AG09319 (cell line): ENCODE measurements at regions not wholly inside any gene's neighbourhood (a gene's known extent, or its start where the extent isn't known, plus 50 kb on each side); places are given as distances from the start of the nearest gene placed in this dataset.

Experiments
- DNase-seq: peaks from one replicate; pipeline ENCODE4 v3.0.0-alpha.2; 2010; ENCODE audit warnings: low read depth; ENCODE audit errors: extremely low read depth
- TF ChIP-seq, protein P1 (sequence below): IDR thresholded peaks from 2 replicates; pipeline ENCODE4 v1.5.1; 2011; ENCODE audit warnings: low read depth, mild to moderate bottlenecking, inconsistent platforms, low read length, moderate library complexity

GRCh38 chr12:65607401-65607841 is 216.9 kb upstream of the HMGA2 start:
- DNase-seq, result no peak
- TF ChIP-seq, protein P1, sequence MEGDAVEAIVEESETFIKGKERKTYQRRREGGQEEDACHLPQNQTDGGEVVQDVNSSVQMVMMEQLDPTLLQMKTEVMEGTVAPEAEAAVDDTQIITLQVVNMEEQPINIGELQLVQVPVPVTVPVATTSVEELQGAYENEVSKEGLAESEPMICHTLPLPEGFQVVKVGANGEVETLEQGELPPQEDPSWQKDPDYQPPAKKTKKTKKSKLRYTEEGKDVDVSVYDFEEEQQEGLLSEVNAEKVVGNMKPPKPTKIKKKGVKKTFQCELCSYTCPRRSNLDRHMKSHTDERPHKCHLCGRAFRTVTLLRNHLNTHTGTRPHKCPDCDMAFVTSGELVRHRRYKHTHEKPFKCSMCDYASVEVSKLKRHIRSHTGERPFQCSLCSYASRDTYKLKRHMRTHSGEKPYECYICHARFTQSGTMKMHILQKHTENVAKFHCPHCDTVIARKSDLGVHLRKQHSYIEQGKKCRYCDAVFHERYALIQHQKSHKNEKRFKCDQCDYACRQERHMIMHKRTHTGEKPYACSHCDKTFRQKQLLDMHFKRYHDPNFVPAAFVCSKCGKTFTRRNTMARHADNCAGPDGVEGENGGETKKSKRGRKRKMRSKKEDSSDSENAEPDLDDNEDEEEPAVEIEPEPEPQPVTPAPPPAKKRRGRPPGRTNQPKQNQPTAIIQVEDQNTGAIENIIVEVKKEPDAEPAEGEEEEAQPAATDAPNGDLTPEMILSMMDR, result no peak

DNA sequence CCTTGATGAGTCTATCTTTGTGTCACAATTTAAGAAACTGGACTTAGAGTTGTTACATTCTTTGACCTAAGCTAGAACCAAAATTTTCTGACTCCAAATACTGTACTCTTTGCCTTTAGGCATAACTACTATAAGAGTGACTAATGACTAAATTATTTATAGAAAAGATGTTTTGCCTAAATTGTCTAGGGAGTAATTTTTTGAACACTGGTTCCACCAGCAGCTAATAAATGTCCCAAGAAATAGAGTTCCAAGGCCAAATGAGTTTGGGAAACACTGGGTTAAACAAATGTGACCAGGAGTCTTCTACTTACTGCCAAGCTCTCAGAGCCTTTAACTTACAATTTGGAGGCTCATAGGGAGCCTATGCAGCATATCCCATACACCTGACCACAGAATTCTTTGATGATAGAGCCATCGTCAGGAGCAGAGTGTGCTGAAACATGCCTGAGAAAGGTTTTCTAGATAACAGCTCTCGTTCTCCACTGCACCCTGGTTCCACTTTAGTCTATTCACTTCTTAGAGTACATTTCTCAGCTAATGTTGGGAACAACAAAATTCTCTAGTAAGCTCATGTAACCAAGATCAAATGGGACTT is 215.9 kb upstream of the HMGA2 start:
- DNase-seq, result no peak
- TF ChIP-seq, protein P1, result no peak

DNA sequence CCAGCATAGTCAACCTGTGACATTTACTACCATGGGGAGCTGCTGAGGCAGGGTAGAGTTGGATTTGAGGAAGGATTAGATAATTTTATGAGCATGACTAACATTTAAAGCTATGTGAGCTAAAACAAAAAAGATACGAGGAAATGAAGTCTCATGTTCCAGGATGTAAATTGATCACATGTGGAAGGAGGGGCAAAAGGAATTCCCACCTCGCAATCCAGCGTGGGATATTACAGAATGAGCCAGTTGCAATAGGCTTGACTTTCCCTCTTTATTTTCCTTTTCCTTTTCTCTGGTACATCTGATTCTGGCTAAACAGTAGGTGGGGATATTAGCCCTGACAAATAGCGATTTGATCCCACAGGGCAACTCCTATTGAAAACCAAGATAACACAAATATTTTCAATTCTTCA is 214.9 kb upstream of the HMGA2 start:
- DNase-seq, result peak; percentile 30
- TF ChIP-seq, protein P1, result peak; percentile 3; the same call in 1 of the 2 replicates

- no peak for DNase-seq
- TF ChIP-seq, protein P1, result no peak
Observed at GRCh38 chr12:65611396-65611795, 212.9 kb upstream of the HMGA2 start.

DNA sequence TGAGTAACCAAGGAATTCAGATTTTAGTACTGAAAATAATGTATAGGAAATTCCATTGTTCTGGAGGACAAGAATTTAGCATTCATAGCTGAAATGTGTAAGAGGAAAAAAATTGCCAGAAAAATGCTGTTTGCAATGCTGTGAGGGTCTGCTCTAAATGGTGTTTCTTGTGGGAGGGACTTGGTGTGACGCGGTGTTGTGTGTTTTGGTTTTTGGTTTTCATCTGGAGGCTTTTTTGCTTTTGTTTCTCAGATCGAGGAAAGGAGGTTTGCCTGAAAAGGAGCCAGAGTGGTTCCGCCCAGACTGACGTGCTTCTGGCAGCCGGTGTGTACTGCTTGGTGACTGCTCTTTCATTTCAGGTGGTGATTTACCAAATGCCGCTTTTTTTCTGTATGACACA is 211.8 kb upstream of the HMGA2 start:
- no peak for DNase-seq

GRCh38 chr12:65613692-65614091 is 210.6 kb upstream of the HMGA2 start:
- DNase-seq, result no peak
- TF ChIP-seq, protein P1, result no peak

More for the DNA sequence above, 211.8 kb upstream of the HMGA2 start:
- TF ChIP-seq, protein P1, result no peak

- DNase-seq, result no peak
- TF ChIP-seq, protein P1, result no peak
Observed at GRCh38 chr12:65614259-65614889, 209.9 kb upstream of the HMGA2 start.
